Esophagus muscularis mucosa (tissue), 4 donors: ENCODE measurements at regions not wholly inside any gene's neighbourhood (a gene's known extent, or its start where the extent isn't known, plus 50 kb on each side); places are given as distances from the start of the nearest gene placed in this dataset.

Experiments
- DNase-seq: peaks from one replicate; pipeline ENCODE4 v3.0.0-alpha.2; 2017; ENCODE audit errors: extremely low spot score
- H3K27ac ChIP-seq, 4 donors: fragments of 200-600 bp; sonication (generic); replicated peaks in 1 of 4; 1 replicate in 3 of 4; 2 replicates in 1 of 4; pipeline ENCODE4 v1.5.1; 2016 to 2019; ENCODE audit warnings: mild to moderate bottlenecking in 1 of 4
- H3K27me3 ChIP-seq, 4 donors: fragments of 200-600 bp; sonication (generic); one replicate each; pipeline versions ENCODE4 v1.5.1 to v1.6.0; 2016 to 2019
- H3K36me3 ChIP-seq, 4 donors: fragments of 200-600 bp; sonication (generic); one replicate each; pipeline ENCODE4 v1.5.1; 2016 to 2019
- H3K4me1 ChIP-seq, 4 donors: fragments of 200-600 bp; sonication (generic); one replicate each; pipeline ENCODE4 v1.5.1; 2016 to 2019
- H3K4me3 ChIP-seq, 4 donors: fragments of 200-600 bp; sonication (generic); 1 replicate in 2 of 4; 2 replicates in 2 of 4; pipeline ENCODE4 v1.5.1; 2016 to 2019; ENCODE audit warnings: mild to moderate bottlenecking in 4 of 4, moderate library complexity in 1 of 4
- H3K9me3 ChIP-seq, 4 donors: fragments of 200-600 bp; sonication (generic); 1 replicate in 3 of 4; 2 replicates in 1 of 4; pipeline ENCODE4 v1.5.1; 2016 to 2019
- EP300 ChIP-seq: sonication (generic); formaldehyde crosslinking; IDR thresholded peaks from one replicate; pipeline ENCODE4 v1.6.1; 2017; ENCODE audit warnings: antibody characterized with exemption
- POLR2A ChIP-seq: fragments of 450-650 bp; IDR thresholded peaks from one replicate; pipeline ENCODE4 v1.6.1; 2017; ENCODE audit warnings: antibody characterized with exemption, moderate library complexity, mild to moderate bottlenecking, low read depth
- POLR2AphosphoS5 ChIP-seq, 2 donors: sonication (generic); formaldehyde crosslinking; IDR thresholded peaks; one replicate each; pipeline ENCODE4 v1.6.1; 2017; ENCODE audit warnings: antibody characterized with exemption in 2 of 2
- WGBS: methylation state at CpG from one replicate; pipeline ENCODE4 v1.1.5; 2018; 5-methylcytosine and 5-hydroxymethylcytosine counted together
- intact Hi-C: fragments of 100-400 bp; cut with DNase I; formaldehyde crosslinking; loops from one replicate; pipeline ENCODE4 v1.15.1; 2023
- TF ChIP-seq, protein P1 (sequence below), 3 experiments: fragments of 200-600 bp in 2 of 3; fragments of 450-650 bp in 1 of 3; sonication (generic) in 2 of 3; IDR thresholded peaks; one replicate each; pipeline ENCODE4 v1.5.1; 2017 to 2019; ENCODE audit warnings: antibody characterized with exemption in 3 of 3, mild to moderate bottlenecking in 2 of 3, moderate library complexity in 1 of 3

DNA sequence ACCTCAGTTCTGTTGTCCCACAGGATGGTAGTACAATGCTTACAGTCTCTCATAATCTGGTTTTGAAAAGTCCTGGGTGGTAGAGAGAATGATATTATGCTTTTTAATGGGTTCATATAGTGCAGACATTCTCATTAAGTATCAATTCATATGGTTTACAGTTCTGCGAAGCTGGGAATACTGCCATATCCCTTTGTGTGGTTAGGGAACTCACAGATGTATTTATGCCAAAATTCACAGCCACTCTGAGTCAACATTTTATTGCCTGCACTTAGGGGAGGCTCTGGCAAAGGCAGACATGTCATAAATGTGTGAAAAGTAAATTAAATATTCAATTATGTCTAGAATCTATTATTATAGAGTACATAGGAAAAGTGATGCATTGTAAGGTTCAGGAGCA lies 808.2 kb downstream of the SUCLG1 start:
- WGBS, result 31% methylated on average over 1 of the region's 1 CpG
- TF ChIP-seq EP300, result no peak
- no peak for TF ChIP-seq POLR2AphosphoS5 (IDR thresholded peaks at IDR 0.05)
- TF ChIP-seq, protein P1, sequence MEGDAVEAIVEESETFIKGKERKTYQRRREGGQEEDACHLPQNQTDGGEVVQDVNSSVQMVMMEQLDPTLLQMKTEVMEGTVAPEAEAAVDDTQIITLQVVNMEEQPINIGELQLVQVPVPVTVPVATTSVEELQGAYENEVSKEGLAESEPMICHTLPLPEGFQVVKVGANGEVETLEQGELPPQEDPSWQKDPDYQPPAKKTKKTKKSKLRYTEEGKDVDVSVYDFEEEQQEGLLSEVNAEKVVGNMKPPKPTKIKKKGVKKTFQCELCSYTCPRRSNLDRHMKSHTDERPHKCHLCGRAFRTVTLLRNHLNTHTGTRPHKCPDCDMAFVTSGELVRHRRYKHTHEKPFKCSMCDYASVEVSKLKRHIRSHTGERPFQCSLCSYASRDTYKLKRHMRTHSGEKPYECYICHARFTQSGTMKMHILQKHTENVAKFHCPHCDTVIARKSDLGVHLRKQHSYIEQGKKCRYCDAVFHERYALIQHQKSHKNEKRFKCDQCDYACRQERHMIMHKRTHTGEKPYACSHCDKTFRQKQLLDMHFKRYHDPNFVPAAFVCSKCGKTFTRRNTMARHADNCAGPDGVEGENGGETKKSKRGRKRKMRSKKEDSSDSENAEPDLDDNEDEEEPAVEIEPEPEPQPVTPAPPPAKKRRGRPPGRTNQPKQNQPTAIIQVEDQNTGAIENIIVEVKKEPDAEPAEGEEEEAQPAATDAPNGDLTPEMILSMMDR (IDR thresholded peaks at IDR 0.05), result no peak
- no peak for TF ChIP-seq POLR2A
- peaks cover 0 to 3% (median 0%) of the 10 kb centered on the region in 4 donors for H3K4me1 ChIP-seq
- H3K36me3 ChIP-seq, result no peaks in the 10 kb centered on the region
- intact Hi-C loops, result no loop called here
- no peak overlapping the region for H3K27ac ChIP-seq
- H3K9me3 ChIP-seq, result no peaks in the 10 kb centered on the region
- no peak overlapping the region for H3K4me3 ChIP-seq
- no peaks in the 10 kb centered on the region for H3K27me3 ChIP-seq
- DNase-seq, result no peak

DNA sequence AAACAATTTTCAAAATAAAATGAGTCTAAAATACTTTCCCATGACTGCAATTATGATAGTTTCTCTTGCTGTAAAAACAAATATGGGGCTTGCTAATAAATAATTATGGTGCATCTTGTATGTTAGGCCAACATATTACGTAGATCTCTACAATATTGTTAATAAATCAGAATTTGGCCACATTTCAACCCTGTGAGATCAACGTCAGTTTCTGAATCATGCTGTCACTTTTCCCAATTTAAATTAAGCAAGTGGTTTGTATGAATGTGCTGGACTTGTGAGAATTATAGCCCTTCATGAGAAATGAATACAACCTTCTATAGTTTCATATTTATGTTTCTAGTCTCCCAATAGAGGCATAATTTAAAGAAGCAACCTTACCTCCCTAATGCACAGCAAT lies 808.9 kb downstream of the SUCLG1 start:
- H3K27ac ChIP-seq, result no peak overlapping the region
- intact Hi-C loops, result no loop called here
- no peaks in the 10 kb centered on the region for H3K36me3 ChIP-seq
- TF ChIP-seq POLR2AphosphoS5 (IDR thresholded peaks at IDR 0.05) (no peak), EP300 (no peak), POLR2A (no peak)
- TF ChIP-seq, protein P1 (IDR thresholded peaks at IDR 0.05), result no peak
- no peak overlapping the region for H3K4me3 ChIP-seq
- no peaks in the 10 kb centered on the region for H3K27me3 ChIP-seq
- peaks cover 0 to 3% (median 0%) of the 10 kb centered on the region in 4 donors for H3K4me1 ChIP-seq
- no peaks in the 10 kb centered on the region for H3K9me3 ChIP-seq
- WGBS, result 67% methylated on average over 2 of the region's 2 CpGs
- no peak for DNase-seq

DNA sequence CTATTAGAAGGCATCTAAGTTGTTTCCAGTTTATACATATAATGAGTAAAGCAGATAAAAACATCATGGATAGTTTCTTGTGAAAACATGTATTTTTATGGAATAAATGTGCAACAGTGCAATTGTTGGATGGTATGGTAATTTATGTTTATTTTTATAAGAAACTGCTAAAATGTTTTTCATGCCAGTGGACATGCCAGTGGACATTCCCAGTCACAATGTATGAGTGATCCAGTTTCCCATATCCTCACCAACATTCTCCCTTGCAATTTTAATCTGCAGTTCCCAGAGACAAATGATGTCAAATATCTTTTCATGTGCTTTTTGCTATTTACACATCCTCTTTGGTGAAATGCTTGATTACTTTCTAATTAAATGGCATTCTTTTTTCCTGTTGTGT lies 818.6 kb downstream of the SUCLG1 start:
- H3K4me1 ChIP-seq, result no peaks in the 10 kb centered on the region
- H3K27me3 ChIP-seq, result no peaks in the 10 kb centered on the region
- TF ChIP-seq POLR2A (no peak), EP300 (no peak), POLR2AphosphoS5 (IDR thresholded peaks at IDR 0.05) (no peak)
- TF ChIP-seq, protein P1 (IDR thresholded peaks at IDR 0.05), result no peak
- DNase-seq, result no peak
- intact Hi-C loops, result no loop called here
- H3K9me3 ChIP-seq, result no peaks in the 10 kb centered on the region
- no peak overlapping the region for H3K27ac ChIP-seq
- H3K4me3 ChIP-seq, result no peak overlapping the region
- H3K36me3 ChIP-seq, result no peaks in the 10 kb centered on the region

DNA sequence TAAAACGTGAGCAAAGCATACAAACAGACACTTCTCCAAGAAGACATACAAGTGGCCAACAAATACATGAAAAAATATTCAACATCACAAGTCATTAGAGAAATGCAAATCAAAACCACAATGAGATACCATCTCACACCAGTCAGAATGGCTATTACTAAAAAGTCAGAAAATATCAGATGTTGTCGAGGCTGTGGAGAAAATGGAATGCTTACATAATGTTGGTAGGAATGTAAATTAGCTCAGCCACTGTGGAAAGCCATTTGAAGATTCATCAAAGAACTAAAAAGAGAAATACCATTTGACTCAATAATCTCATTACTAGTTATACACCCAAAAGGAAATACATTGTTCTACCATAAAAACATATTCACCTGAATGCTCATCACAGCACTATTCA lies 825.7 kb downstream of the SUCLG1 start:
- Histone ChIP-seq H3K27ac (no peak overlapping the region), H3K9me3 (no peaks in the 10 kb centered on the region), H3K27me3 (no peaks in the 10 kb centered on the region), H3K36me3 (no peaks in the 10 kb centered on the region), H3K4me3 (no peak overlapping the region), H3K4me1 (no peaks in the 10 kb centered on the region)
- WGBS, result 71% methylated on average over 2 of the region's 2 CpGs
- intact Hi-C loops, result no loop called here
- no peak for DNase-seq
- TF ChIP-seq POLR2A (no peak), POLR2AphosphoS5 (IDR thresholded peaks at IDR 0.05) (no peak), EP300 (no peak)
- TF ChIP-seq, protein P1 (IDR thresholded peaks at IDR 0.05), result no peak

DNA sequence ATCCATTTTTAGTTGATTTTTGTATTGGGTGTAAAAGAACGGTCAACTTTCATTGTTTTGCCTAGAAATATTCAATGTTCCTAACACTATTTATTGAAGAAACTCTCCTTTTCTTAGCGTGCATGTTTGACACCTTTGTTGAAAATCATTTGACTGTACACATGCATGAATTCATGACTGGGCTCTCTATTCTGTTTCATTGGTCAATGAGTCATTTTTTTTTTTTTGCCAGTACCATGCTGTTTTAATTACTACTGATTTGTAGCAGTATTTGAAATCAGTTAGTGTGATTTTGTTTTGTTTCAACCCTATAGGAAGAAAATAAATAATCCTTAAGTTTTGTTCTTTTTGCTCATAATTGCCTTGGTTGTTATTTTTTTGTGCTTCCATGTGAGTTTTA lies 828.7 kb downstream of the SUCLG1 start:
- H3K27ac ChIP-seq, result no peak overlapping the region
- H3K27me3 ChIP-seq, result no peaks in the 10 kb centered on the region
- no peaks in the 10 kb centered on the region for H3K9me3 ChIP-seq
- H3K4me1 ChIP-seq, result no peaks in the 10 kb centered on the region
- no peak overlapping the region for H3K4me3 ChIP-seq
- DNase-seq, result no peak
- H3K36me3 ChIP-seq, result no peaks in the 10 kb centered on the region
- 85% methylated on average over 2 of the region's 2 CpGs for WGBS
- intact Hi-C loops, result no loop called here
- TF ChIP-seq, protein P1 (IDR thresholded peaks at IDR 0.05), result no peak
- no peak for TF ChIP-seq POLR2AphosphoS5 (IDR thresholded peaks at IDR 0.05)
- no peak for TF ChIP-seq EP300
- TF ChIP-seq POLR2A, result no peak
